Hepatocyte (in vitro differentiated cells): ENCODE measurements at regions not wholly inside any gene's neighbourhood (a gene's known extent, or its start where the extent isn't known, plus 50 kb on each side); places are given as distances from the start of the nearest gene placed in this dataset.

Experiments used
- DNase-seq: peaks from one replicate; pipeline ENCODE4 v3.0.0-alpha.2; 2016; ENCODE audit warnings: low spot score
- H2AFZ ChIP-seq: fragments of 200-600 bp; sonication (generic); 2 replicates; pipeline ENCODE4 v1.6.0; 2016; ENCODE audit warnings: antibody characterized with exemption, mild to moderate bottlenecking
- H3K27ac ChIP-seq: fragments of 200-600 bp; sonication (generic); 2 replicates; pipeline ENCODE4 v1.5.1; 2016; ENCODE audit warnings: mild to moderate bottlenecking
- H3K27me3 ChIP-seq: fragments of 200-600 bp; sonication (generic); 2 replicates; pipeline ENCODE4 v1.6.1; 2016
- H3K36me3 ChIP-seq: fragments of 200-600 bp; sonication (generic); replicated peaks from 2 replicates; pipeline ENCODE4 v1.5.1; 2016; ENCODE audit warnings: low read depth; ENCODE audit not compliant: insufficient read depth
- H3K4me1 ChIP-seq: fragments of 200-600 bp; sonication (generic); 2 replicates; pipeline ENCODE4 v1.5.1; 2016; ENCODE audit warnings: mild to moderate bottlenecking, moderate library complexity; ENCODE audit not compliant: insufficient read depth
- H3K4me2 ChIP-seq: fragments of 200-600 bp; sonication (generic); 2 replicates; pipeline ENCODE4 v1.6.0; 2016
- H3K4me3 ChIP-seq: fragments of 200-600 bp; sonication (generic); 2 replicates; pipeline ENCODE4 v1.5.1; 2016; ENCODE audit warnings: mild to moderate bottlenecking
- H3K79me2 ChIP-seq: fragments of 200-600 bp; sonication (generic); 2 replicates; pipeline ENCODE4 v1.6.0; 2017; ENCODE audit warnings: mild to moderate bottlenecking
- H3K9me2 ChIP-seq: fragments of 200-600 bp; sonication (generic); replicated peaks from 2 replicates; pipeline ENCODE4 v1.6.0; 2017; ENCODE audit warnings: mild to moderate bottlenecking; ENCODE audit not compliant: insufficient read depth
- H3K9me3 ChIP-seq: fragments of 200-600 bp; sonication (generic); 2 replicates; pipeline ENCODE4 v1.5.1; 2016; ENCODE audit warnings: low read depth, mild to moderate bottlenecking
- H4K20me1 ChIP-seq: fragments of 200-600 bp; sonication (generic); 2 replicates; pipeline ENCODE4 v1.6.0; 2016; ENCODE audit warnings: mild to moderate bottlenecking; ENCODE audit not compliant: insufficient read depth, poor library complexity, severe bottlenecking
- CTCF ChIP-seq: fragments of 200-600 bp; sonication (generic); IDR thresholded peaks from 2 replicates; pipeline ENCODE4 v1.5.1; 2016; ENCODE audit warnings: antibody characterized with exemption, mild to moderate bottlenecking; ENCODE audit not compliant: poor library complexity
- EZH2 ChIP-seq: fragments of 200-600 bp; sonication (generic); IDR thresholded peaks from 2 replicates; pipeline ENCODE4 v1.6.1; 2016; ENCODE audit warnings: antibody characterized with exemption, mild to moderate bottlenecking, borderline replicate concordance
- EZH2phosphoT487 ChIP-seq: fragments of 200-600 bp; sonication (generic); IDR thresholded peaks from one replicate; pipeline ENCODE4 v1.6.1; 2018; ENCODE audit warnings: antibody characterized with exemption, mild to moderate bottlenecking, low read depth, moderate library complexity; ENCODE audit not compliant: unreplicated experiment, severe bottlenecking
- WGBS: methylation state at CpG from one replicate; pipeline ENCODE4 v1.1.6; 2016; ENCODE audit warnings: low lambda C conversion rate; ENCODE audit errors: missing lambda C conversion rate; 5-methylcytosine and 5-hydroxymethylcytosine counted together

GRCh38 chr5:124685404-124685930 is 61.0 kb downstream of the ZNF608 start:
- no peaks in the 10 kb centered on the region for H3K36me3 ChIP-seq
- peaks cover 95% of the 10 kb centered on the region for H3K79me2 ChIP-seq
- TF ChIP-seq CTCF (no peak), EZH2phosphoT487 (no peak), EZH2 (no peak)
- H3K27me3 ChIP-seq = no peaks in the 10 kb centered on the region
- no peak for DNase-seq
- no peaks in the 10 kb centered on the region for H3K9me3 ChIP-seq
- H2AFZ ChIP-seq = no peak overlapping the region
- peaks cover 6% of the 10 kb centered on the region for H4K20me1 ChIP-seq
- H3K4me1 ChIP-seq = peaks cover 14% of the 10 kb centered on the region
- H3K27ac ChIP-seq = no peak overlapping the region
- no peak overlapping the region for H3K4me2 ChIP-seq
- WGBS = 95% methylated on average over 3 of the region's 3 CpGs
- no peaks in the 10 kb centered on the region for H3K9me2 ChIP-seq
- no peak overlapping the region for H3K4me3 ChIP-seq

- no peaks in the 10 kb centered on the region for H3K9me2 ChIP-seq
- H3K36me3 ChIP-seq = no peaks in the 10 kb centered on the region
- H3K27ac ChIP-seq = peak overlapping the region; percentile 42
- no peaks in the 10 kb centered on the region for H3K9me3 ChIP-seq
- no peak overlapping the region for H2AFZ ChIP-seq
- peaks cover 95% of the 10 kb centered on the region for H3K79me2 ChIP-seq
- H3K4me3 ChIP-seq = no peak overlapping the region
- H3K4me2 ChIP-seq = peak overlapping the region; percentile 38
- peaks cover 3% of the 10 kb centered on the region for H4K20me1 ChIP-seq
- DNase-seq = no peak
- 57% methylated on average over 2 of the region's 2 CpGs for WGBS
- no peak for TF ChIP-seq EZH2phosphoT487
- TF ChIP-seq EZH2 = no peak
- no peak for TF ChIP-seq CTCF
- no peaks in the 10 kb centered on the region for H3K27me3 ChIP-seq
- peaks cover 27% of the 10 kb centered on the region for H3K4me1 ChIP-seq
These were observed 62.4 kb downstream of the ZNF608 start for GRCh38 chr5:124683917-124684555.

DNA sequence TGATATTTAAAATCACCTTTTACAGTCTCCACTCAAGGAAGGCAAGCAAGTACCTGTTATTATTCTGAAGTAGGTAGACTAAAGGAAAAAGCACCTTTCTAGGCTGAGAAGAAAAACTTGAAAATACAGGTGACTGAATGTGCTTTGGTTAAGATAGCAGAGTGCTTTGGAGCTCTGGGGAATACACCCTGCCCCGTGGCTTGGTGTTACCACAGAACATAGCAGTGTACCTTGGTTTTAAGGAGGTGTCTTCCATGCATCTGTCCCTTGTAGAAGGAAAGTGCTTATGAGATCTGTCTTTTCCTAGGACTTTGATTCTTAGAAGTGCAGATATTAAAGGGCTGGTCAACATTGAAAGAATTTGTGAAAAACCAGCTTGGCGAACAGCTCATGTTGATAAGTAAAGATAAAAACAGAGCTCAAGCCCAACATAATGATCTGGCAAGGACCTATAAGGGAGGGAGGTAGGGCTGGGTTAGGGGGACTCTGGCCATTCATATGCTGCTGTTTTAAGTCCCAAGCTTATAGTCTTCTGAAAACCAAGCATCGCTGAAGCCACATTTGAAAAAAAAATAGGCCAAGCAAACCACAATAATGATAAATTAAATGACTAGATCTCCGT is 66.8 kb downstream of the ZNF608 start:
- Histone ChIP-seq H3K9me2 (no peaks in the 10 kb centered on the region), H3K9me3 (no peaks in the 10 kb centered on the region), H3K4me1 (peaks cover 63% of the 10 kb centered on the region), H3K36me3 (no peaks in the 10 kb centered on the region), H3K79me2 (peaks cover 88% of the 10 kb centered on the region), H3K4me2 (peak overlapping the region; percentile 43), H4K20me1 (no peaks in the 10 kb centered on the region), H3K4me3 (no peak overlapping the region), H3K27ac (peak overlapping the region; percentile 67), H2AFZ (no peak overlapping the region), H3K27me3 (no peaks in the 10 kb centered on the region)
- no peak for TF ChIP-seq CTCF
- no peak for TF ChIP-seq EZH2phosphoT487
- no peak for TF ChIP-seq EZH2
- no peak for DNase-seq
- WGBS = 67% methylated on average over 4 of the region's 4 CpGs
